Endothelial cell of umbilical vein (primary cell): ENCODE measurements at regions not wholly inside any gene's neighbourhood (a gene's known extent, or its start where the extent isn't known, plus 50 kb on each side); places are given as distances from the start of the nearest gene placed in this dataset.

Source experiments
- CTCF ChIP-seq, 2 donors: IDR thresholded peaks; 1 replicate in 1 of 2; 2 replicates in 1 of 2; pipeline ENCODE4 v1.5.1; 2011; ENCODE audit warnings: low read length in 2 of 2, mild to moderate bottlenecking in 2 of 2, moderate library complexity in 2 of 2, control low read depth in 1 of 2, inconsistent platforms in 1 of 2, low read depth in 1 of 2; ENCODE audit not compliant: insufficient read depth in 1 of 2; ENCODE audit errors: extremely low read depth in 1 of 2
- EZH2 ChIP-seq: IDR thresholded peaks from 2 replicates; pipeline ENCODE4 v1.6.1; 2012; ENCODE audit warnings: borderline replicate concordance, low read depth, mild to moderate bottlenecking, moderate library complexity, low read length, inconsistent platforms; ENCODE audit not compliant: severe bottlenecking
- FOS ChIP-seq: IDR thresholded peaks from 2 replicates; pipeline ENCODE4 v1.6.1; 2011; ENCODE audit warnings: mild to moderate bottlenecking, low read length, moderate library complexity, borderline replicate concordance; ENCODE audit not compliant: insufficient read depth
- GATA2 ChIP-seq: IDR thresholded peaks from 2 replicates; pipeline ENCODE4 v1.7.0; 2011; ENCODE audit warnings: low read depth, mild to moderate bottlenecking, moderate library complexity, mixed read lengths, low read length; ENCODE audit not compliant: insufficient read length, insufficient read depth
- JUN ChIP-seq: IDR thresholded peaks from 2 replicates; pipeline ENCODE4 v1.6.1; 2011; ENCODE audit warnings: borderline replicate concordance, low read depth; ENCODE audit not compliant: insufficient read length, insufficient read depth
- MAX ChIP-seq: IDR thresholded peaks from 2 replicates; pipeline ENCODE4 v1.6.1; 2011; ENCODE audit not compliant: insufficient read depth, insufficient read length
- MYC ChIP-seq: IDR thresholded peaks from one replicate; pipeline ENCODE4 v1.6.1; 2011; ENCODE audit warnings: mild to moderate bottlenecking, low read depth, low read length
- POLR2A ChIP-seq: IDR thresholded peaks from 2 replicates; pipeline ENCODE4 v1.6.1; 2012; ENCODE audit warnings: low read depth, mild to moderate bottlenecking, control low read depth, low read length
- POLR2AphosphoS5 ChIP-seq: IDR thresholded peaks from 2 replicates; pipeline ENCODE4 v1.6.1; 2012; ENCODE audit warnings: low read depth, mild to moderate bottlenecking, control low read depth, low read length, moderate library complexity; ENCODE audit not compliant: insufficient read depth

- TF ChIP-seq CTCF (IDR thresholded peaks at IDR 0.05; ENCODE audit: extremely low read depth in 1 of 2, insufficient read depth in 1 of 2, low read depth in 1 of 2, low read length in 2 of 2) (no peak), EZH2 (no peak), POLR2A (no peak), MAX (no peak), POLR2AphosphoS5 (no peak), FOS (no peak), MYC (no peak), GATA2 (no peak), JUN (no peak)
Measured at GRCh38 chr11:22466351-22466750, 128.2 kb downstream of the SLC17A6 start.
